Caco-2 (cell line): ENCODE measurements at regions not wholly inside any gene's neighbourhood (a gene's known extent, or its start where the extent isn't known, plus 50 kb on each side); places are given as distances from the start of the nearest gene placed in this dataset.

Experiments
- BruUV-seq: library from RNA; stranded (reverse); fragments of 400-500 nt; replicated peaks from 2 replicates; lab custom pipeline; 2021; lab: Mats Ljungman, UMichigan
- CTCF ChIA-PET: fragments of 300-600 bp; sonication (Branson Sonifier 250); formaldehyde crosslinking; loops from one replicate; lab custom pipeline; 2022; ENCODE audit warnings: antibody characterized with exemption; lab: Charles Lee
- POLR2A ChIA-PET: fragments of 300-600 bp; sonication (Branson Sonifier 250); formaldehyde crosslinking; loops from one replicate; lab custom pipeline; 2022; ENCODE audit warnings: antibody characterized with exemption; lab: Charles Lee
- DNase-seq, 2 experiments: peaks; one replicate each; pipeline versions ENCODE4 v3.0.0 to v3.0.0-alpha.2; 2020 to 2022
- H3K27me3 ChIP-seq: replicated peaks from 2 replicates; pipeline ENCODE4 v1.6.0; 2011; ENCODE audit warnings: low read length; ENCODE audit not compliant: control insufficient read depth, insufficient read depth
- H3K36me3 ChIP-seq: 2 replicates; pipeline ENCODE4 v1.5.1; 2011; ENCODE audit warnings: low read length; ENCODE audit not compliant: control insufficient read depth, insufficient read depth
- H3K4me1 ChIP-seq: fragments of 250-450 bp; sonication (Bioruptor Pico); 2 replicates; pipeline ENCODE4 v1.5.1; 2020; ENCODE audit warnings: mild to moderate bottlenecking
- H3K4me3 ChIP-seq: 2 replicates; pipeline ENCODE4 v1.5.1; 2011; ENCODE audit warnings: low read depth, mild to moderate bottlenecking, control low read depth, low read length
- H3K9me3 ChIP-seq: fragments of 250-450 bp; sonication (Bioruptor Pico); 2 replicates; pipeline ENCODE4 v1.5.1; 2020; ENCODE audit warnings: mild to moderate bottlenecking, moderate library complexity
- H3K27ac Mint-ChIP-seq: one replicate; pipeline ENCODE4 v1.8.0; 2022; ENCODE audit warnings: mixed read lengths; ENCODE audit not compliant: unreplicated experiment
- H3K27me3 Mint-ChIP-seq: one replicate; pipeline ENCODE4 v1.8.0; 2022; ENCODE audit warnings: mixed read lengths; ENCODE audit not compliant: insufficient read depth, unreplicated experiment
- H3K36me3 Mint-ChIP-seq: one replicate; pipeline ENCODE4 v1.8.0; 2022; ENCODE audit warnings: mild to moderate bottlenecking, mixed read lengths; ENCODE audit not compliant: insufficient read depth, unreplicated experiment
- H3K4me1 Mint-ChIP-seq: one replicate; pipeline ENCODE4 v1.8.0; 2022; ENCODE audit warnings: low read depth, mixed read lengths; ENCODE audit not compliant: unreplicated experiment
- H3K4me3 Mint-ChIP-seq: one replicate; pipeline ENCODE4 v1.8.0; 2022; ENCODE audit warnings: mild to moderate bottlenecking, moderate library complexity, mixed read lengths; ENCODE audit not compliant: unreplicated experiment
- H3K9me3 Mint-ChIP-seq: one replicate; pipeline ENCODE4 v1.8.0; 2022; ENCODE audit warnings: mixed read lengths; ENCODE audit not compliant: unreplicated experiment
- CTCF ChIP-seq, 2 experiments: fragments of 200-600 bp in 1 of 2; IDR thresholded peaks; 1 replicate in 1 of 2; 2 replicates in 1 of 2; pipeline versions ENCODE4 v1.5.1 to v1.8.0; 2011 to 2022; ENCODE audit warnings: antibody characterized with exemption in 1 of 2, control low read depth in 1 of 2, inconsistent platforms in 1 of 2, low read depth in 1 of 2, low read length in 1 of 2, mild to moderate bottlenecking in 1 of 2, moderate library complexity in 1 of 2; ENCODE audit not compliant: insufficient read depth in 1 of 2, severe bottlenecking in 1 of 2, unreplicated experiment in 1 of 2
- intact Hi-C: fragments of 100-400 bp; cut with micrococcal nuclease; formaldehyde crosslinking; loops from one replicate; pipeline ENCODE4 v1.10.0; 2022; ENCODE audit not compliant: unreplicated experiment

GRCh38 chr9:121581786-121582600 is 69.4 kb upstream of the DAB2IP start:
- POLR2A ChIA-PET, result no interaction called here
- Mint-ChIP-seq H3K36me3 (no peaks in the 10 kb centered on the region), H3K4me3 (no peak overlapping the region), H3K9me3 (no peaks in the 10 kb centered on the region), H3K27ac (no peak overlapping the region), H3K27me3 (peaks cover 14% of the 10 kb centered on the region), H3K4me1 (no peaks in the 10 kb centered on the region)
- no peak for DNase-seq
- intact Hi-C loops, result no loop called here
- CTCF ChIA-PET, result interaction anchor here (0.7 to 1.4 kb wide), 3 partner anchors 20 to 36 kb away, joined by 3 to 4 read pairs (median 3); no protein-coding TSS in a partner anchor
- no peaks in the 10 kb centered on the region for H3K27me3 ChIP-seq
- no peaks in the 10 kb centered on the region for H3K4me1 ChIP-seq
- H3K9me3 ChIP-seq, result no peaks in the 10 kb centered on the region
- no peak overlapping the region for H3K4me3 ChIP-seq
- H3K36me3 ChIP-seq, result no peaks in the 10 kb centered on the region
- no peak for TF ChIP-seq CTCF (IDR thresholded peaks at IDR 0.05; ENCODE audit: insufficient read depth in 1 of 2, low read depth in 1 of 2, low read length in 1 of 2, severe bottlenecking in 1 of 2, unreplicated experiment in 1 of 2)
- no TSS peak for BruUV-seq

GRCh38 chr9:121582641-121583040 is 68.8 kb upstream of the DAB2IP start:
- H3K4me3 Mint-ChIP-seq, result no peak overlapping the region

GRCh38 chr9:121584421-121584820 is 67.0 kb upstream of the DAB2IP start:
- H3K4me1 Mint-ChIP-seq, result no peaks in the 10 kb centered on the region
- Histone ChIP-seq H3K9me3 (no peaks in the 10 kb centered on the region), H3K4me3 (no peak overlapping the region), H3K36me3 (no peaks in the 10 kb centered on the region), H3K4me1 (no peaks in the 10 kb centered on the region), H3K27me3 (0 out of 2 replicates have a peak, but pooled peaks cover 1% of the 10 kb centered on the region)
- H3K36me3 Mint-ChIP-seq, result no peaks in the 10 kb centered on the region
- H3K27me3 Mint-ChIP-seq, result peaks cover 27% of the 10 kb centered on the region
- no TSS peak for BruUV-seq
- no peak for TF ChIP-seq CTCF (IDR thresholded peaks at IDR 0.05; ENCODE audit: insufficient read depth in 1 of 2, low read depth in 1 of 2, low read length in 1 of 2, severe bottlenecking in 1 of 2, unreplicated experiment in 1 of 2)
- no peak for DNase-seq
- no peaks in the 10 kb centered on the region for H3K9me3 Mint-ChIP-seq
- no peak overlapping the region for H3K27ac Mint-ChIP-seq
- ChIA-PET POLR2A (no interaction called here), CTCF (no interaction called here)
- no peak overlapping the region for H3K4me3 Mint-ChIP-seq
- intact Hi-C loops, result no loop called here

More at GRCh38 chr9:121582641-121583040, 68.8 kb upstream of the DAB2IP start:
- no peaks in the 10 kb centered on the region for H3K4me1 ChIP-seq
- no peak overlapping the region for H3K4me3 ChIP-seq
- intact Hi-C loops, result no loop called here
- no peak overlapping the region for H3K27ac Mint-ChIP-seq
- DNase-seq, result no peak
- no peak for TF ChIP-seq CTCF (IDR thresholded peaks at IDR 0.05; ENCODE audit: insufficient read depth in 1 of 2, low read depth in 1 of 2, low read length in 1 of 2, severe bottlenecking in 1 of 2, unreplicated experiment in 1 of 2)
- H3K27me3 ChIP-seq, result no peaks in the 10 kb centered on the region
- no peaks in the 10 kb centered on the region for H3K9me3 ChIP-seq
- no TSS peak for BruUV-seq
- no peaks in the 10 kb centered on the region for H3K36me3 ChIP-seq
- H3K36me3 Mint-ChIP-seq, result no peaks in the 10 kb centered on the region
- peaks cover 18% of the 10 kb centered on the region for H3K27me3 Mint-ChIP-seq
- no peaks in the 10 kb centered on the region for H3K4me1 Mint-ChIP-seq
- CTCF ChIA-PET, result interaction anchor here (0.9 to 1.4 kb wide), 2 partner anchors 32 to 37 kb away, joined by 3 to 4 read pairs; no protein-coding TSS in a partner anchor
- H3K9me3 Mint-ChIP-seq, result no peaks in the 10 kb centered on the region
- POLR2A ChIA-PET, result no interaction called here
